A549 (cell line): ENCODE measurements at regions not wholly inside any gene's neighbourhood (a gene's known extent, or its start where the extent isn't known, plus 50 kb on each side); places are given as distances from the start of the nearest gene placed in this dataset.
"Not testable (repeated sequence)": the region's sequence is repeated elsewhere in the genome, so short reads cannot be mapped to it uniquely, and the experiment has no call there.

Source experiments
- BCL3 ChIP-seq: fragments of >200 bp; sonication (Bioruptor Twin); formaldehyde crosslinking; IDR thresholded peaks from 3 replicates; pipeline ENCODE4 v1.6.1; 2016
- CTCF ChIP-seq: fragments of >200 bp; sonication (Bioruptor Twin); formaldehyde crosslinking; IDR thresholded peaks from 3 replicates; pipeline ENCODE4 v1.5.1; 2016
- RARB ChIP-seq: fragments of 250-450 bp; sonication (Bioruptor Pico); IDR thresholded peaks from 2 replicates; pipeline ENCODE4 v1.8.0; 2021; ENCODE audit warnings: mild to moderate bottlenecking, moderate library complexity
- ZSCAN20 ChIP-seq: fragments of 250-450 bp; sonication (Bioruptor Pico); IDR thresholded peaks from 2 replicates; pipeline ENCODE4 v1.8.0; 2022; ENCODE audit warnings: mild to moderate bottlenecking, moderate library complexity

GRCh38 chr13:22942831-22943230 lies 237.9 kb upstream of the SGCG start:
- TF ChIP-seq RARB (CRISPR knock-in tag); CTCF; BCL3; ZSCAN20: not testable (repeated sequence)
